ENCODE measurements at regions not wholly inside any gene's neighbourhood (a gene's known extent, or its start where the extent isn't known, plus 50 kb on each side); places are given as distances from the start of the nearest gene placed in this dataset.

- Histone ChIP-seq H3K36me3 (replicated peaks; ENCODE audit: low read depth, low read length) (no peaks in the 10 kb centered on the region), H3K4me3 (ENCODE audit: low read length) (no peak overlapping the region), H3K4me2 (ENCODE audit: low read length) (no peak overlapping the region), H3K27ac (ENCODE audit: low read length) (no peak overlapping the region), H3K9me3 (ENCODE audit: insufficient read depth, low read length) (no peaks in the 10 kb centered on the region), H4K20me1 (ENCODE audit: insufficient read depth, low read length) (no peaks in the 10 kb centered on the region), H3K9ac (ENCODE audit: low read length) (no peak overlapping the region), H3K27me3 (ENCODE audit: low read depth, low read length) (0 out of 2 replicates have a peak, but pooled peaks cover 4% of the 10 kb centered on the region), H2AFZ (ENCODE audit: low read depth, low read length) (no peak overlapping the region), H3K4me1 (ENCODE audit: low read length) (0 out of 2 replicates have a peak, but pooled peaks cover 3% of the 10 kb centered on the region), H3K79me2 (ENCODE audit: low read length) (no peaks in the 10 kb centered on the region)
- TF ChIP-seq EZH2phosphoT487 (IDR thresholded peaks at IDR 0.05; ENCODE audit: low read depth) (no peak), CTCF (IDR thresholded peaks at IDR 0.05; ENCODE audit: low read depth, low read length) (no peak)
These were observed 68.3 kb upstream of the TANC2 start for GRCh38 chr17:62897706-62898105.

GRCh38 chr17:62895320-62896301 is 70.4 kb upstream of the TANC2 start:
- Histone ChIP-seq H3K9ac (ENCODE audit: low read length) (no peak overlapping the region), H3K79me2 (ENCODE audit: low read length) (no peaks in the 10 kb centered on the region), H4K20me1 (ENCODE audit: insufficient read depth, low read length) (no peaks in the 10 kb centered on the region), H3K4me1 (ENCODE audit: low read length) (0 out of 2 replicates have a peak, but pooled peaks cover 3% of the 10 kb centered on the region), H3K27ac (ENCODE audit: low read length) (no peak overlapping the region), H3K27me3 (ENCODE audit: low read depth, low read length) (0 out of 2 replicates have a peak, but pooled peaks cover 4% of the 10 kb centered on the region), H3K9me3 (ENCODE audit: insufficient read depth, low read length) (no peaks in the 10 kb centered on the region), H3K4me3 (ENCODE audit: low read length) (no peak overlapping the region), H3K36me3 (replicated peaks; ENCODE audit: low read depth, low read length) (no peaks in the 10 kb centered on the region), H2AFZ (ENCODE audit: low read depth, low read length) (no peak overlapping the region), H3K4me2 (ENCODE audit: low read length) (no peak overlapping the region)
- no peak for TF ChIP-seq EZH2phosphoT487 (IDR thresholded peaks at IDR 0.05; ENCODE audit: low read depth)
- TF ChIP-seq CTCF (IDR thresholded peaks at IDR 0.05; ENCODE audit: low read depth, low read length) = no peak

GRCh38 chr17:62892870-62893338 is 73.1 kb upstream of the TANC2 start:
- Histone ChIP-seq H2AFZ (ENCODE audit: low read depth, low read length) (0 out of 2 replicates have a peak overlapping the region, but pooled peaks have one; percentile 31), H3K9ac (ENCODE audit: low read length) (no peak overlapping the region), H3K4me3 (ENCODE audit: low read length) (no peak overlapping the region), H3K79me2 (ENCODE audit: low read length) (no peaks in the 10 kb centered on the region), H3K9me3 (ENCODE audit: insufficient read depth, low read length) (no peaks in the 10 kb centered on the region), H4K20me1 (ENCODE audit: insufficient read depth, low read length) (no peaks in the 10 kb centered on the region), H3K4me1 (ENCODE audit: low read length) (0 out of 2 replicates have a peak, but pooled peaks cover 3% of the 10 kb centered on the region), H3K27ac (ENCODE audit: low read length) (no peak overlapping the region), H3K27me3 (ENCODE audit: low read depth, low read length) (0 out of 2 replicates have a peak, but pooled peaks cover 4% of the 10 kb centered on the region), H3K36me3 (replicated peaks; ENCODE audit: low read depth, low read length) (no peaks in the 10 kb centered on the region), H3K4me2 (ENCODE audit: low read length) (no peak overlapping the region)
- TF ChIP-seq CTCF (IDR thresholded peaks at IDR 0.05; ENCODE audit: low read depth, low read length) (no peak), EZH2phosphoT487 (IDR thresholded peaks at IDR 0.05; ENCODE audit: low read depth) (no peak)

GRCh38 chr17:62892061-62892675 is 73.9 kb upstream of the TANC2 start:
- no peak overlapping the region for H2AFZ ChIP-seq (ENCODE audit: low read depth, low read length)

More at GRCh38 chr17:62892061-62892675, 73.9 kb upstream of the TANC2 start:
- H3K4me2 ChIP-seq (ENCODE audit: low read length) = no peak overlapping the region
- 0 out of 2 replicates have a peak, but pooled peaks cover 3% of the 10 kb centered on the region for H3K27me3 ChIP-seq (ENCODE audit: low read depth, low read length)
- 0 out of 2 replicates have a peak, but pooled peaks cover 3% of the 10 kb centered on the region for H3K4me1 ChIP-seq (ENCODE audit: low read length)
- no peaks in the 10 kb centered on the region for H3K79me2 ChIP-seq (ENCODE audit: low read length)
- TF ChIP-seq EZH2phosphoT487 (IDR thresholded peaks at IDR 0.05; ENCODE audit: low read depth) (no peak), CTCF (IDR thresholded peaks at IDR 0.05; ENCODE audit: low read depth, low read length) (no peak)
- H3K27ac ChIP-seq (ENCODE audit: low read length) = no peak overlapping the region
- H3K9ac ChIP-seq (ENCODE audit: low read length) = no peak overlapping the region
- H3K36me3 ChIP-seq (replicated peaks; ENCODE audit: low read depth, low read length) = no peaks in the 10 kb centered on the region
- H4K20me1 ChIP-seq (ENCODE audit: insufficient read depth, low read length) = no peaks in the 10 kb centered on the region
- H3K9me3 ChIP-seq (ENCODE audit: insufficient read depth, low read length) = no peaks in the 10 kb centered on the region
- no peak overlapping the region for H3K4me3 ChIP-seq (ENCODE audit: low read length)
